HG03159 (cell line): ENCODE measurements at regions not wholly inside any gene's neighbourhood (a gene's known extent, or its start where the extent isn't known, plus 50 kb on each side); places are given as distances from the start of the nearest gene placed in this dataset.

Source experiments
- ATAC-seq: cut with Tn5 transposase; IDR thresholded peaks from one replicate; pipeline ENCODE4 v1.9.1; 2021; ENCODE audit warnings: mild to moderate bottlenecking, moderate library complexity; ENCODE audit not compliant: unreplicated experiment

DNA sequence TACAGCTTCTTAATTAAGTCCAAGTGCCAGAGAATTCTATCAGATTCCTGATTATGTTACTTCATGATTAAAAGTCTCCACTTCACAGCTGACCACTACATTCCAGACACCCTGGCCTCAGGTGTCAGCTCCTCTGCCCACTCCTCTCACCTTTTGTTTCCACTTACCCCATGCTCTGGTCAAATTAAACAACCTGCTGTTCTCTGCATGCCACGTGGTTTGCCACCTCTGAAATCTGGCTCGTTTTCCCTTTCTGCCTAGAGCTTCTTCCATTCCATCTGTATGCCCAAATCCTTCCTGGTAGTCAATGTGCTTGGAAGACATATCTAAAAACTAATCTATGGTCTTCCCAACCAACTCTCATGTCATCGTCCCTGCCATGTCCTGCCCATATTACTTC lies 158.6 kb downstream of the ICE1 start:
- no peak for ATAC-seq

DNA sequence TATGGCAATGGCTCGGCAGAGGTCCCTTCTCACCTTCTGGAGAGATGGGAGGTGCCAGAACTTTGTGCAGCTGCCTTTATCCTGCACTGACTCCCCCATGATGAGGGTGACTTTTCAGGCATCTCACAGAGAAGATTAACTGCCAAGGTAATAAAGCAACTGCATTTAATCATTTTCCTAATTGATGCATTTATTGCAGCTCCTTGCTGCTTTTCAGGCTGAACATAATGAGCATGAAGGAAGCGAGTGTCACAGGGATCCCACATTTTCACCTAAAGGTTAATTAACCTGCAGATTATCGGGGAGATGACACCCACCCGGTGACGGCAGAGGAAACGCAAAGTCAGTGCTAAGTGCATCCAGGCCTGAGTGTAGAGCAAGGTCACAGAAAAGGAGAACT lies 154.3 kb downstream of the ICE1 start:
- ATAC-seq: no peak

DNA sequence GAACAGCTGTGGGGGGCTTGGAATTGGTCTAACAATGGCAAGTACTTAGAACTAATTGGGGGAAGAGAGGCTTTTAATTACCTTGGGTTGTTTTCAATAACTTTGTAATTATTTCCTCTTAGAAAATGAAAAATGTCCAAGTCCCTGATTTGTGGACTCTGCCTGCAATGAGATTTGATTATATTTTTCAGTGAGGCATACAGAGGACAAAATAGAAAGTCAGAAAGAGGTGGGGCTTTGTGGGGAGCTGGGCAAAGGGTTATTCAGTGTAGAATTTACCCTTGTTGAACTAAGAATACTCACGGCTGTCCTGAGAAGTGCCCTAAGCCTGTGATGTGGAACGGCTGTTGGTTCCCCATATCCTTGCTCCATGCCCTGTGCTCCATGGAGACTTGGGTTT lies 153.0 kb downstream of the ICE1 start:
- ATAC-seq: no peak

DNA sequence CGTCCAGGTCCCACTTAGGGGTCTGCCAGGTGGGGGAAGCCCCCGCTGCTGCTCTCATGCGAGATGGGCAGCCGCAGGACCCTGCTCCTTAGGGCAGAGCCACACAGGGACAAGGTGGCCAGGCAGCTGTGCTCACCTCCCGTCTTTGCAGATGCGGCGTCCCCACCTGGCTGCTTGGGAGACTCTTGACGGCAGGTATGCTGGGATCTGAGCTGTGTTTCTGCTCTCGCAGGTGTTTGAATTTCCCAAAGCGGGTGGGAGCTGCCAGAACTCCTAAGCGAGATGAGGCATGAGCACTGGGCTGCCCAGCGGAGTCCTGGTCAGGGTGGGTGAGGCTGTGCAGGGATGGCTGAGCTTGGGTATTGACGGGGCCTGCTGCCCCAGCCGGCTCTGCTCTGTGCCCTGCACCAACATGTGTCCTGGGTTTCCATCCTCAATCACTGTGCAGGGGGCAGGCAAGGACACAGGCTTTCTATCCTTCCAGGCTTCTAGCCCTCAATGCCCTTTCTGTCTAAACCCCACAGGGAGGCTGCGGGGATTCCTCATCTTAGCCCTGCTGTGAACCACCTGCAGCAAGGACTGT lies 151.4 kb downstream of the ICE1 start:
- no peak for ATAC-seq

DNA sequence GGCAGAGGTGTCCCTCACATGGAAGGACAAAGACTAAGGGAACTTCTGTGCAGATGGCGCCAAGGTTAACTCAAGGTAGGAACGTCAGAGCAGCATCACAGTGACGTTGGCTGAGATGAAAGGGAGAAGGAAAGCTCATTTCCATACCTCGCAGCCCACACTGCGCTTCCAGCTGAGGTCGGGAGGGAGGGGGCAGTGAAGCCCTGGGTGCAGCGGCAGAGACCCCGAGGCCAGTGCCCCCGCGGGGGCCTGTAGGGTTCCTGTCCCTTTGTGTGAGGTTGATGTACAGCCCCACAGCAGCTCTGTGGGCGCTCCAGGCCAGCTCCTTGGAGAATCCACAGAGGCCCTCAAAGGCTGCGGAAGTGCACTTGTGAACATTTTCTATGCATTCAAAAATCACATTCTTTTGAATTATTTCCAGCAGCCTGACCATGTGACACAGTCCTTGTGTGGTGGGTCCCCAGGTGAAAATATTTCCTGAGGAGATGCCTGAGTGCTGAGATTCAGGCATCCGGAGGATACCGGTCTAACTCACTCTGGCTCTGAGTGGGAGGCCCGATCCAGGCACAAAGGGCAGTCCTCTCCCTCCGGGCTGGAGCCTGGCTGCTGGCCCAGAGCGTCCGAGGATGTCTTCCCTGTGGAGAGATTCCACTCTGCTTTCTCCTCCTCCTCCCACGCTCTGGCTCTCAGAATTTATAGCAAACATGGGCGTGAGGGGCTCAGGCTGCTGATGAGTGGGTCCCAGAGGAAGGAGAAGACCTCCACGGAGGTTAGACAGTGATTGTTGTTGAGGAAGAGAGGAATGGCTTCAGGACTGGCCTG lies 150.7 kb downstream of the ICE1 start:
- no peak for ATAC-seq

DNA sequence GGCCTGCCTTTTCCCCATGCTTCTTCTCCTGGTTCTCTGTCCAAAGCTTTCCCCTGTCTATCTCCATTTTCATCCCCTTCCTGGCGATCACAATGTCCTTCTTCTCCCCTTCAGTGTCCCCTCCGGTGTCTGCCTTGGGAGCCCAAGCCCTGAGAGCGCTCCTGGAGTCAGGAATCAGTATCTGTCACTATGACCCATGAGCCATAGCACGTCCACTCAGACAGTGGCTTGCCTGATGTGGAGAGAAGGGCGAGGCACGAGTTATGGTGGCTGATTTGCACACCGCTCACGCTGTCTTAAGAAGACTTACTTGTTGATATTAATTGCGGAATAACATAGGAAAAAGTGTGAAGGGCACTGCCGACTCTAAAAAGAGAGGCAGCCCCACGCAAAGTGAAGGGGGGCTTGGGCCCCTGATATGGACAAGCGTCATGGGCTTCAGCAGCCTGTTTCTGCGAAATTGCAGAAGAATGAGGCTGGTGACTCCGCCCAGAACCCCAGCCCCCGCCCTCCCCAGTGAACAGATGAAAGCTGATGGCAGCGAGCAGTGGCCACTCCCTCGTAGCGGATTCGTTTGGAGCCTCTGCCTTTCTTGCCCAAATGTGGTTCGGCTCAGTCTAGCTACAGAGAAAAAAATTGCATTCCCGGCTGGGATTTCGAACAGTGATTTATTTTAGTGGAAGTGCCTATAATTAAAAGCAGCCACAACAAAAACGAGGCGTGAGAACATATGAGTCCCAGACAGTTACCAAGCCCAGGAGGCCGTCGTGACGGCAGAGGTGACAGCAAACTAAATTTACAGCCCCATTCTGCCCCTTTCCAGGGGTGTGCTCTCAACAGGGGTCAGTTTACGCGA lies 149.8 kb downstream of the ICE1 start:
- no peak for ATAC-seq

DNA sequence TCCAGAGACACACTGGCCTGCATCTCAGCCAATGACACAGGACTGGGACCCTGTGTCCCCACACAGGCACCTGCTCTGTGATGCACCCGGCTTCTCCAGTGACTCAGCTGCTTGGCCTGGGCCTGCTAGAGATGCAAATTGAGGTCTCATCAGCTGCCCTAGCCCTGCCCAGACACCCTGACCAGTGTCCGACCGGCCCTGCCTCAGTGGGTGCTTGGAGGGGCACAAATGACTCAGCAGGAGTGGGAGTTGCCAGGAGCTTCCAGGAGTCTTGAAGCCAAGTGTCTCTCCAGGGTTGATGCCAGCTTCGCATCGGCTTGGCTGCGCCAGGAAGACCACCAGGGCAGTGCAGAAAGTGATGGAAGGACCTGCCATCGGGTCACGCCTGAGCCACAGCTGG lies 148.2 kb downstream of the ICE1 start:
- no peak for ATAC-seq

DNA sequence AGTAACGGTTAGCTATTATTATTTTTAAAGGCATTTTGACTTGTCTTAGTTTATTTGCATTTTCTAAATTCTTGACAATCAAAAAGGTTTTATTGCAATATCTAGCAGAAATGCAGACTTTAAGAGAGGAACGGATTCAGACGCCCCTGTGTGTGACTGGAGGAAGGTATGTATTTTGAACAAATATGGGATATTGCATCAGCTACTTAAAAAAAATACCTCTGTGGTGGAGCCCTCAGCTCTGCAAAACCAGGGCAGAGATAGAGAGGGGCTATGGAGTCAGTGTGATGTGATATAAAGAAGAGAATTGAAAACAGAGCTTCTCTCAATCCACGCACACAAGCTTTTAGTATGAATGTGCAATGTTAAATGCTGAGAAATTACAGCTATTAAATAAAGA lies 142.4 kb downstream of the ICE1 start:
- ATAC-seq: no peak

DNA sequence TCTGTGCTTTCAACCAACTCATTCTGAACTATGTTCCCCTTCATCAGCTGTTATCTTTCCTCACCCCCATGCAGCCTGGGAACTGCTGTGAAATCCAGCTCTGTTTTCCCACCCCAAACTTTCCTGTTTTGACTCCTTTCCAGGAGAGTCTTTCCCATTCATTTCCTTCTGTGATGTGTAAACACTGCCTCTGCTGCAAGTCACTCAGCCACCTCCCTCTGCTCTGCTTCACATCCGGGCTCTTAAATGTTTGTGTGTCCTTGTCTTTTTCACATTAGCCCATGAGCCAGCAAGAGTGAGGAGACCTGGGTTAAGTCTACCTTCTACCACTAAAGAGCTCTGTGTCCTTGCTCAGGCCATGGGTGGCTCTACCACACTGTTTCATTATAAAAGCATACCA lies 137.5 kb downstream of the ICE1 start:
- ATAC-seq: no peak

DNA sequence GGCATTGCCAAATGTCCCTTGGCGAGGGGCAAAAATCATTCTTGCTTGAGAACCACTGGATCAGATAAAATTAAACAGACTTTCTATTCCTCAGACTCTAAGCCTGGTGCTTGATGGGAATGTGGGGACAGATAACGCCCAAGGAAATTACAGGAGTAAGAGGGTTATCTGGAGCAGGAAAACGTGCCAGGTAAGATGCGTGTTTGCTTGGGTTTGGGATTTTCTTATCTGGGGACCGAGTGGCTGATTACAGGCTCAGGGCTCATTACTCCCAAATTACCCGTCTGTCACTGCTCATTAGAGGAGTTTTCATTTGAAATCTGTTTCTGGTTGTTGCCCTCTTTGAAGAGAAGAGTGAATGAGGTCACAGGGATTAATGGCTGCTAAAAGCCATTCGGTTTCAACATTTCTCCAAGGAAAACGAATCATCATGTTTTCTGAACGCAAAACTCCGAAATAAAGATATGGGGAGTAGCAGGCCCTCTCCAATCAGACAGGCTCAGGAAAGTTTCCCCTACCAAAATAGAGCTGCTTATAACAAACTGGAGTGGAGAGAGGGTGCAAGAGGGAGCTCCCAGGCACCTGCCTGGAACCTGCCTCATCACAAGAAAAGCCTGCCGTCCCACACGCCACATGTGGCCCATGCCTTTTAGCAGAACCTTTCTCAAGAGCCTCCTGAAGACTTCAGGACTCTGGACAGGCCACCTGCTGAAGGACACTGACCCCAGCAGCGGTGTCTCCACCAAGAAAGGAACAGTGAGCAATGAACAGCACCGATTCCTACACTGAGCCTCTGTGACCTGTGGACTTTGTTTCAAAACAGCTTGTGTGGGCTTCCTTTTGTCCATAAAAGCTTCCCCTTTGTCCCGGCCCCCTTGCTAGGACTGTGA lies 136.4 kb downstream of the ICE1 start:
- no peak for ATAC-seq

DNA sequence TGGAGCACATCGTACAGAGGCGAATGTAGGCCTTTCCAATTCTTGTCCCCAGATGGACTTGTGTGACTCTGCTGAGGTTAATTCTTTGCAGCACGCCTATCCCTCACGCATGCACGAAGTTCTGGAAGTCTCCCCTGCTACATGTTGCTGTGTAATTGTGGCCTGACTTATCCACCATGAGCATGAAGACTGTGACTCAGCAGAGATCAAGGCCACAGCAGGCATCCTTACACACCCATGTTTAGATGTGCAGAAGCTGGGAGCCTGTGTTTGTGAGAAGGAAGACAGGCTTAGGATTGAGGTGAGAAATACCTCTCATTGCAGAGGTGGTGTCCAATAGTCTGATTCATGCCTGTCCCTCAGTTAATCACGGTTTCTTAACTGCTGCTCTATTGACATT lies 135.6 kb downstream of the ICE1 start:
- no peak for ATAC-seq

DNA sequence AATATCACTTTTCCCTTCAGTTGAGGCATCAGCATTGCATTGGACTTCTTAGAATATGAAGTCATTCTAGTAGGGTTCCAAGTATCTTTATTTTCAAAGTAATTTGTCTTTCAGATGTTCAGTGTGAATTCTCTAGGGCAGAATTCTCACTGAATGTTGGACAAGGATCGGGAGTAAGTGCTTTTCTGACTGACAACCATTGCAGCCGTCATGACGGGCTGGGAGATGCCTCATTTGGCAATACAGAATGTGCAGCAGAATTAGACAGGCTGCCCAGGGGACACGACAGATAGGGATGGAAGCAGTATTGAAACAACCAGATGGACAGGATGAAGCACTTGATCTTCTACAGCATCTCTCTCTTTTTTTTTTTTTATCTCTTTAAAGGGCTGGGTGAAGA lies 129.0 kb downstream of the ICE1 start:
- ATAC-seq: no peak

DNA sequence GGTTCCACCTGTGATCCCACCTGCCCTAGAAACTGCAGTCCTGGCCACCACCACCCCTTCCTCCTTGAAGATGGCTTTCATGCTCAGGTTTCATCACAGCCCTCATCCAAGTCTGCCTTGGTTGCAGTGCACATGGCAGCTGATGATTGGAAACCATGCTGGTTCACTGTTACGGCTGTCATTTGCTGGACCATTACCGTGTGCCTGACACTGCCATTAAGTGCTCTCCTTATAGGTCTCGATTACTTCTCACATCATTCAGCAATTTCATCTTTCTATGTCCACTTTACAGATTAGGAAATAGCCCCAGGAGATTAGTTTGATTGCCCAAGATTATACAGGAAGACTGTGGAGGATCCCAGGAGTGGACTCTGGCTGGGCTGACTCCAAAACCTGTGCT lies 123.9 kb downstream of the ICE1 start:
- ATAC-seq: no peak

DNA sequence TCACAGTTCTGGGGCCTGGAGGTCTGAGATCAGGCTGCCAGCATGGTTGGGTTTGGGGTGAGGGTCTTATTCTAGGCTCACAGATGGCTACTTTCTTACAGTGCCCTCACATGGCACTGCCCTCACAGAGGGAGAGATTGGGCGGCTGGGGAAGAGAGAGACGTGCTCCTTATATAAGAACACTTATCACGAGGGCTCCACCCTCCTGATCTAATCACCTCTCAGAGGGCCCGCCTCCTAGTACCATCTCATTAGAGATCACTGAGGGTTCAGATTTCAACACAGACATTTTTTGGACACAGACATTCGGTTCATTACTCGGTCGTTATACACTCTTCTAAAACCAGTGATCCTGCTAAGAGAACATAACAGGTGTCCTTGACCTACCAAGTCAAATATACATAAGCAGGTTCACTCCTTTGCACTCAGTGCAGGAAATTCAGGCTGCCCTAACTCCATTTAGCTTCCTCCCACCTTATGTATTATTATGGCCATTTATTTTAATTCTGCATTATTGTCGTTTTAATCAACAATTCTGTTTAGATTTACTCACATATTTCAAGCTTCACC lies 121.7 kb downstream of the ICE1 start:
- ATAC-seq: no peak

DNA sequence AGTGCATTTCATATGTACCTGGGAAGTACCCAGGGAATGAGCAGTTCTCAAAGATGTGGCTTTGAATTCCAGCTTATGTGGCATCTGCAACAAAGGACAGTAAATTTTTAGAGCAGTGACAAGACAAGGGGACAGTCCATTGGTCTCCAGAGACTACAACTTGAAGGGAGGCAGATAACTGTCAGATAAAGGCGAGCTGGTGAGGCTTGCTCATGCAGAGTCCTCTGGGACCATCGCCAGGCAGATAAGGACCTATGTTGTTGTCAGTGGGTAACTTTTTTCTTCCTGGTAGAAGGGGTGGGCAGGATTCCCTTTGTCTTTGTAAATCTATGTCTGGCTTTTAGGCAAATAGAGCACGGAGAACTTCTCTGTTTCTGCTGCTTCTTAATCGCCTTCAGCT lies 120.2 kb downstream of the ICE1 start:
- no peak for ATAC-seq

DNA sequence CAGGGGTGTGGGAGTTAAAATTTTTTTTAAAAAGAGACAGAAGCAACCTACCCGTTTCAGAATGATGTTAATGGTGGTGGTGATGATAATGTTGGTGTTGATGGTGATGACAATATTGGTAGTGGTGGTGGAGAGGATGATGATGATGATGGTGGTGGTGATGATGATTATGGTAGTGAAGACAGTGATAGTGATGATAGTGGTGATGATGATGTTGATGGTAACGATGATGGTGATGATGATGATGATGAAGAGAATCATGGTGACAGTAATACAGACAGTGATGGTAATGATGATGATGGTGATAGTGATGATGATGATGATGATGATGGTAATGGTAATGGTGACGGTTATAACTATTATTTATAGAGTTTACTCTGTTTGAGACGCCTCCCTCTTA lies 117.6 kb downstream of the ICE1 start:
- no peak for ATAC-seq
